Esophagus muscularis mucosa (tissue), 4 donors: ENCODE measurements at regions not wholly inside any gene's neighbourhood (a gene's known extent, or its start where the extent isn't known, plus 50 kb on each side); places are given as distances from the start of the nearest gene placed in this dataset.

Experiments used
- DNase-seq: peaks from one replicate; pipeline ENCODE4 v3.0.0-alpha.2; 2017; ENCODE audit errors: extremely low spot score
- H3K27ac ChIP-seq, 4 donors: fragments of 200-600 bp; sonication (generic); replicated peaks in 1 of 4; 1 replicate in 3 of 4; 2 replicates in 1 of 4; pipeline ENCODE4 v1.5.1; 2016 to 2019; ENCODE audit warnings: mild to moderate bottlenecking in 1 of 4
- H3K27me3 ChIP-seq, 4 donors: fragments of 200-600 bp; sonication (generic); one replicate each; pipeline versions ENCODE4 v1.5.1 to v1.6.0; 2016 to 2019
- H3K36me3 ChIP-seq, 4 donors: fragments of 200-600 bp; sonication (generic); one replicate each; pipeline ENCODE4 v1.5.1; 2016 to 2019
- H3K4me1 ChIP-seq, 4 donors: fragments of 200-600 bp; sonication (generic); one replicate each; pipeline ENCODE4 v1.5.1; 2016 to 2019
- H3K4me3 ChIP-seq, 4 donors: fragments of 200-600 bp; sonication (generic); 1 replicate in 2 of 4; 2 replicates in 2 of 4; pipeline ENCODE4 v1.5.1; 2016 to 2019; ENCODE audit warnings: mild to moderate bottlenecking in 4 of 4, moderate library complexity in 1 of 4
- H3K9me3 ChIP-seq, 4 donors: fragments of 200-600 bp; sonication (generic); 1 replicate in 3 of 4; 2 replicates in 1 of 4; pipeline ENCODE4 v1.5.1; 2016 to 2019
- CTCF ChIP-seq, 3 experiments: fragments of 200-600 bp in 2 of 3; fragments of 450-650 bp in 1 of 3; sonication (generic) in 2 of 3; IDR thresholded peaks; one replicate each; pipeline ENCODE4 v1.5.1; 2017 to 2019; ENCODE audit warnings: antibody characterized with exemption in 3 of 3, mild to moderate bottlenecking in 2 of 3, moderate library complexity in 1 of 3
- EP300 ChIP-seq: sonication (generic); formaldehyde crosslinking; IDR thresholded peaks from one replicate; pipeline ENCODE4 v1.6.1; 2017; ENCODE audit warnings: antibody characterized with exemption
- POLR2A ChIP-seq: fragments of 450-650 bp; IDR thresholded peaks from one replicate; pipeline ENCODE4 v1.6.1; 2017; ENCODE audit warnings: antibody characterized with exemption, moderate library complexity, mild to moderate bottlenecking, low read depth
- POLR2AphosphoS5 ChIP-seq, 2 donors: sonication (generic); formaldehyde crosslinking; IDR thresholded peaks; one replicate each; pipeline ENCODE4 v1.6.1; 2017; ENCODE audit warnings: antibody characterized with exemption in 2 of 2
- WGBS: methylation state at CpG from one replicate; pipeline ENCODE4 v1.1.5; 2018; 5-methylcytosine and 5-hydroxymethylcytosine counted together
- intact Hi-C: fragments of 100-400 bp; cut with DNase I; formaldehyde crosslinking; loops from one replicate; pipeline ENCODE4 v1.15.1; 2023

GRCh38 chr11:121892131-121892681 lies 223.8 kb downstream of the BLID start:
- TF ChIP-seq EP300 (no peak), POLR2AphosphoS5 (IDR thresholded peaks at IDR 0.05) (peak in 1 of 2 donors; percentile 19), CTCF (IDR thresholded peaks at IDR 0.05) (no peak)
- Histone ChIP-seq H3K27me3 (no peaks in the 10 kb centered on the region), H3K27ac (peak overlapping the region in 1 of 4 donors; percentile 57), H3K36me3 (no peaks in the 10 kb centered on the region), H3K9me3 (no peaks in the 10 kb centered on the region), H3K4me1 (peaks cover 8 to 30% (median 26%) of the 10 kb centered on the region in 4 donors), H3K4me3 (no peak overlapping the region)
- WGBS, result 58% methylated on average over 3 of the region's 3 CpGs
- intact Hi-C loops, result loop anchor here (10.0 kb wide), 1 partner anchor 313 kb away; no protein-coding TSS in a partner anchor
- DNase-seq, result no peak

- no peak for TF ChIP-seq EP300
- no peak for TF ChIP-seq POLR2AphosphoS5 (IDR thresholded peaks at IDR 0.05)
- no peak for TF ChIP-seq CTCF (IDR thresholded peaks at IDR 0.05)
- TF ChIP-seq POLR2A, result no peak
- H3K36me3 ChIP-seq, result no peaks in the 10 kb centered on the region
- peaks cover 8 to 41% (median 37%) of the 10 kb centered on the region in 4 donors for H3K4me1 ChIP-seq
- no peaks in the 10 kb centered on the region for H3K9me3 ChIP-seq
- intact Hi-C loops, result loop anchor here (10.0 kb wide), 1 partner anchor 314 kb away; no protein-coding TSS in a partner anchor
- WGBS, result 46% methylated on average over 6 of the region's 6 CpGs
- peak overlapping the region; percentile 1 to 57 (median 25) for H3K27ac ChIP-seq
- DNase-seq, result no peak
- no peaks in the 10 kb centered on the region for H3K27me3 ChIP-seq
- H3K4me3 ChIP-seq, result peak overlapping the region in 1 of 4 donors; percentile 12
These were observed 225.0 kb downstream of the BLID start for GRCh38 chr11:121890946-121891515.

GRCh38 chr11:121890377-121890776 lies 225.6 kb downstream of the BLID start:
- Histone ChIP-seq H3K27me3 (no peaks in the 10 kb centered on the region), H3K4me3 (no peak overlapping the region), H3K27ac (peak overlapping the region in 2 of 4 donors; percentile 1 to 57), H3K4me1 (peaks cover 8 to 45% (median 43%) of the 10 kb centered on the region in 4 donors), H3K9me3 (no peaks in the 10 kb centered on the region), H3K36me3 (no peaks in the 10 kb centered on the region)
- intact Hi-C loops, result loop anchor here (10.0 kb wide), 1 partner anchor 314 kb away; no protein-coding TSS in a partner anchor
- no peak for DNase-seq
- WGBS, result 50% methylated on average over 1 of the region's 2 CpGs
- TF ChIP-seq CTCF (IDR thresholded peaks at IDR 0.05) (no peak), POLR2A (no peak), POLR2AphosphoS5 (IDR thresholded peaks at IDR 0.05) (no peak), EP300 (no peak)

- Histone ChIP-seq H3K36me3 (no peaks in the 10 kb centered on the region), H3K9me3 (no peaks in the 10 kb centered on the region), H3K4me1 (peaks cover 8 to 45% (median 44%) of the 10 kb centered on the region in 4 donors), H3K27ac (no peak overlapping the region), H3K27me3 (no peaks in the 10 kb centered on the region), H3K4me3 (no peak overlapping the region)
- no peak for TF ChIP-seq CTCF (IDR thresholded peaks at IDR 0.05)
- TF ChIP-seq POLR2AphosphoS5 (IDR thresholded peaks at IDR 0.05), result no peak
- no peak for TF ChIP-seq POLR2A
- TF ChIP-seq EP300, result no peak
- intact Hi-C loops, result loop anchor here (10.0 kb wide), 1 partner anchor 315 kb away; no protein-coding TSS in a partner anchor
- 96% methylated on average over 1 of the region's 1 CpG for WGBS
- DNase-seq, result no peak
These were observed 226.1 kb downstream of the BLID start for GRCh38 chr11:121889931-121890330.
